GM19324 (cell line): ENCODE measurements at regions not wholly inside any gene's neighbourhood (a gene's known extent, or its start where the extent isn't known, plus 50 kb on each side); places are given as distances from the start of the nearest gene placed in this dataset.

Experiments
- ATAC-seq: cut with Tn5 transposase; IDR thresholded peaks from one replicate; pipeline ENCODE4 v1.9.1; 2021; ENCODE audit warnings: mild to moderate bottlenecking, moderate library complexity; ENCODE audit not compliant: unreplicated experiment, low FRiP score

GRCh38 chr12:78483767-78484315 is 380.7 kb upstream of the SYT1 start:
- ATAC-seq = no peak

GRCh38 chr12:78489990-78490389 is 374.6 kb upstream of the SYT1 start:
- ATAC-seq = no peak

- no peak for ATAC-seq
Observed at GRCh38 chr12:78490861-78491260, 373.7 kb upstream of the SYT1 start.

- no peak for ATAC-seq
Observed at GRCh38 chr12:78494911-78495310, 369.7 kb upstream of the SYT1 start.

GRCh38 chr12:78501825-78502224 is 362.7 kb upstream of the SYT1 start:
- ATAC-seq = no peak

- ATAC-seq = no peak
Observed at GRCh38 chr12:78519422-78519821, 345.2 kb upstream of the SYT1 start.

- ATAC-seq = no peak
Observed at GRCh38 chr12:78530100-78530765, 334.3 kb upstream of the SYT1 start.

GRCh38 chr12:78531831-78532458 is 332.6 kb upstream of the SYT1 start:
- ATAC-seq = no peak

- ATAC-seq = no peak
Observed at GRCh38 chr12:78534311-78534710, 330.3 kb upstream of the SYT1 start.

- ATAC-seq = no peak
Observed at GRCh38 chr12:78540606-78541336, 323.8 kb upstream of the SYT1 start.

- ATAC-seq = no peak
Observed at GRCh38 chr12:78550831-78551230, 313.7 kb upstream of the SYT1 start.

- ATAC-seq = no peak
Observed at GRCh38 chr12:78555802-78556201, 308.8 kb upstream of the SYT1 start.

- ATAC-seq = no peak
Observed at GRCh38 chr12:78556651-78557050, 307.9 kb upstream of the SYT1 start.

- no peak for ATAC-seq
Observed at GRCh38 chr12:78559416-78559815, 305.2 kb upstream of the SYT1 start.

GRCh38 chr12:78559886-78560285 is 304.7 kb upstream of the SYT1 start:
- ATAC-seq = no peak

GRCh38 chr12:78560633-78561032 is 303.9 kb upstream of the SYT1 start:
- no peak for ATAC-seq

- ATAC-seq = no peak
Observed at GRCh38 chr12:78562368-78563205, 302.0 kb upstream of the SYT1 start.

GRCh38 chr12:78563826-78564225 is 300.7 kb upstream of the SYT1 start:
- ATAC-seq = no peak

- no peak for ATAC-seq
Observed at GRCh38 chr12:78566456-78566855, 298.1 kb upstream of the SYT1 start.

- ATAC-seq = no peak
Observed at GRCh38 chr12:78568321-78569020, 296.1 kb upstream of the SYT1 start.
